ENCODE measurements at regions not wholly inside any gene's neighbourhood (a gene's known extent, or its start where the extent isn't known, plus 50 kb on each side); places are given as distances from the start of the nearest gene placed in this dataset.

GRCh38 chr4:31557437-31557836 lies 837.3 kb downstream of the PCDH7 start:
- TF ChIP-seq CTCF (IDR thresholded peaks at IDR 0.05 in 2 of 3, conservative IDR thresholded peaks at IDR 0.05 in 1 of 3; ENCODE audit: borderline replicate concordance in 1 of 3, insufficient read depth in 1 of 3, low read depth in 2 of 3, low read length in 2 of 3) (no peak), JUND (IDR thresholded peaks at IDR 0.05) (no peak), ZFX (IDR thresholded peaks at IDR 0.05) (no peak), YY1 (IDR thresholded peaks at IDR 0.05; ENCODE audit: extremely low read depth, insufficient replicate concordance, low read depth, low read length) (no peak)

All from HCT116 (cell line).